ENCODE measurements at regions not wholly inside any gene's neighbourhood (a gene's known extent, or its start where the extent isn't known, plus 50 kb on each side); places are given as distances from the start of the nearest gene placed in this dataset.

- ChIA-PET CTCF (interaction anchor here (0.5 to 5.8 kb wide), 3 partner anchors 139 to 166 kb away, joined by 3 to 32 read pairs (median 8); no protein-coding TSS in a partner anchor), POLR2A (no interaction called here)
- DNase-seq (ENCODE audit: extremely low spot score): no peak
- TF ChIP-seq FOXK2 (IDR thresholded peaks at IDR 0.05) (no peak), FOXM1 (IDR thresholded peaks at IDR 0.05; ENCODE audit: borderline replicate concordance) (no peak), PKNOX1 (IDR thresholded peaks at IDR 0.05) (no peak), NFRKB (IDR thresholded peaks at IDR 0.05) (no peak), BHLHE40 (IDR thresholded peaks at IDR 0.05; ENCODE audit: borderline replicate concordance) (no peak), ZNF384 (IDR thresholded peaks at IDR 0.05) (no peak), L3MBTL2 (conservative IDR thresholded peaks at IDR 0.05) (no peak), SP1 (IDR thresholded peaks at IDR 0.05) (no peak), ARNT (IDR thresholded peaks at IDR 0.05) (no peak), ELF4 (IDR thresholded peaks at IDR 0.05) (no peak), SUZ12 (IDR thresholded peaks at IDR 0.05) (no peak), FOXA1 (IDR thresholded peaks at IDR 0.05) (no peak), HDGF (IDR thresholded peaks at IDR 0.05; ENCODE audit: borderline replicate concordance) (no peak)
Observed at GRCh38 chr16:85984947-85985451, 86.0 kb downstream of the IRF8 start.

- no peak for TF ChIP-seq FOXM1 (IDR thresholded peaks at IDR 0.05; ENCODE audit: borderline replicate concordance)
- no peak for TF ChIP-seq PKNOX1 (IDR thresholded peaks at IDR 0.05)
- no peak for TF ChIP-seq ELF4 (IDR thresholded peaks at IDR 0.05)
- TF ChIP-seq SP1 (IDR thresholded peaks at IDR 0.05): no peak
- no peak for TF ChIP-seq ARNT (IDR thresholded peaks at IDR 0.05)
- TF ChIP-seq ZNF384 (IDR thresholded peaks at IDR 0.05): no peak
- no peak for TF ChIP-seq L3MBTL2 (conservative IDR thresholded peaks at IDR 0.05)
- no peak for TF ChIP-seq BHLHE40 (IDR thresholded peaks at IDR 0.05; ENCODE audit: borderline replicate concordance)
- no peak for TF ChIP-seq FOXA1 (IDR thresholded peaks at IDR 0.05)
- no peak for TF ChIP-seq CTBP1 (IDR thresholded peaks at IDR 0.05; ENCODE audit: borderline replicate concordance)
- no peak for TF ChIP-seq NFRKB (IDR thresholded peaks at IDR 0.05)
- no peak for TF ChIP-seq HDGF (IDR thresholded peaks at IDR 0.05; ENCODE audit: borderline replicate concordance)
- TF ChIP-seq SUZ12 (IDR thresholded peaks at IDR 0.05): no peak
- no peak for TF ChIP-seq TARDBP (IDR thresholded peaks at IDR 0.05)
- TF ChIP-seq FOXK2 (IDR thresholded peaks at IDR 0.05): no peak
- TF ChIP-seq LEF1 (IDR thresholded peaks at IDR 0.05; ENCODE audit: borderline replicate concordance): no peak
- ChIA-PET CTCF (interaction anchor here (4.0 to 5.8 kb wide), 2 partner anchors 166 to 168 kb away, joined by 32 to 45 read pairs; no protein-coding TSS in a partner anchor), POLR2A (interaction anchor here (0.5 to 1.5 kb wide), 2 partner anchors 87 to 165 kb away, joined by 3 to 4 read pairs; no protein-coding TSS in a partner anchor)
- peak; percentile 83 for DNase-seq (ENCODE audit: extremely low spot score)
Observed at GRCh38 chr16:85986931-85987749, 88.2 kb downstream of the IRF8 start.

GRCh38 chr16:85987750-85988078 lies 88.8 kb downstream of the IRF8 start:
- POLR2A ChIA-PET: interaction anchor here (0.5 to 1.5 kb wide), 2 partner anchors 88 to 166 kb away, joined by 3 to 4 read pairs; no protein-coding TSS in a partner anchor
- DNase-seq (ENCODE audit: extremely low spot score): no peak
- TF ChIP-seq ZNF384 (IDR thresholded peaks at IDR 0.05) (no peak), PKNOX1 (IDR thresholded peaks at IDR 0.05) (no peak), FOXM1 (IDR thresholded peaks at IDR 0.05; ENCODE audit: borderline replicate concordance) (no peak), ELF4 (IDR thresholded peaks at IDR 0.05) (no peak), FOXK2 (IDR thresholded peaks at IDR 0.05) (no peak), LEF1 (IDR thresholded peaks at IDR 0.05; ENCODE audit: borderline replicate concordance) (no peak)
- CTCF ChIA-PET: interaction anchor here (4.0 to 5.8 kb wide), 2 partner anchors 166 to 169 kb away, joined by 32 to 45 read pairs; no protein-coding TSS in a partner anchor

GRCh38 chr16:85988306-85988705 lies 89.3 kb downstream of the IRF8 start:
- no peak for DNase-seq (ENCODE audit: extremely low spot score)
- ChIA-PET POLR2A (no interaction called here), CTCF (interaction anchor here (4.0 to 5.8 kb wide), 2 partner anchors 167 to 169 kb away, joined by 32 to 45 read pairs; no protein-coding TSS in a partner anchor)
- TF ChIP-seq ELF4 (IDR thresholded peaks at IDR 0.05) (no peak), ARNT (IDR thresholded peaks at IDR 0.05) (no peak), PKNOX1 (IDR thresholded peaks at IDR 0.05) (no peak), SUZ12 (IDR thresholded peaks at IDR 0.05) (no peak), FOXA1 (IDR thresholded peaks at IDR 0.05) (no peak), HDGF (IDR thresholded peaks at IDR 0.05; ENCODE audit: borderline replicate concordance) (no peak)

GRCh38 chr16:85988723-85989313 lies 89.9 kb downstream of the IRF8 start:
- no peak for DNase-seq (ENCODE audit: extremely low spot score)
- ChIA-PET CTCF (interaction anchor here (4.0 to 5.8 kb wide), 2 partner anchors 168 to 170 kb away, joined by 32 to 45 read pairs; no protein-coding TSS in a partner anchor), POLR2A (no interaction called here)
- TF ChIP-seq SP1 (IDR thresholded peaks at IDR 0.05) (no peak), BHLHE40 (IDR thresholded peaks at IDR 0.05; ENCODE audit: borderline replicate concordance) (no peak), CTBP1 (IDR thresholded peaks at IDR 0.05; ENCODE audit: borderline replicate concordance) (no peak), FOXK2 (IDR thresholded peaks at IDR 0.05) (no peak), ARNT (IDR thresholded peaks at IDR 0.05) (no peak), ELF4 (IDR thresholded peaks at IDR 0.05) (no peak), TARDBP (IDR thresholded peaks at IDR 0.05) (no peak), ZNF384 (IDR thresholded peaks at IDR 0.05) (no peak), L3MBTL2 (conservative IDR thresholded peaks at IDR 0.05) (no peak), FOXA1 (IDR thresholded peaks at IDR 0.05) (no peak), SUZ12 (IDR thresholded peaks at IDR 0.05) (no peak), FOXM1 (IDR thresholded peaks at IDR 0.05; ENCODE audit: borderline replicate concordance) (no peak), HDGF (IDR thresholded peaks at IDR 0.05; ENCODE audit: borderline replicate concordance) (no peak), PKNOX1 (IDR thresholded peaks at IDR 0.05) (no peak), LEF1 (IDR thresholded peaks at IDR 0.05; ENCODE audit: borderline replicate concordance) (no peak)
